GM12875 (cell line): ENCODE measurements at regions not wholly inside any gene's neighbourhood (a gene's known extent, or its start where the extent isn't known, plus 50 kb on each side); places are given as distances from the start of the nearest gene placed in this dataset.

Experiments used
- H3K4me3 ChIP-seq: one replicate; pipeline ENCODE4 v1.5.1; 2011; ENCODE audit warnings: low read depth, low read length, control low read depth
- CTCF ChIP-seq: IDR thresholded peaks from 2 replicates; pipeline ENCODE4 v1.5.1; 2011; ENCODE audit warnings: low read depth, mild to moderate bottlenecking, control low read depth, inconsistent platforms, low read length, moderate library complexity, borderline replicate concordance; ENCODE audit not compliant: insufficient read depth

- no peak for TF ChIP-seq CTCF
- no peak overlapping the region for H3K4me3 ChIP-seq
Observed at GRCh38 chr11:80958361-80958760, 1517.5 kb upstream of the TENM4 start.

- no peak overlapping the region for H3K4me3 ChIP-seq
- no peak for TF ChIP-seq CTCF
Observed at GRCh38 chr11:80955588-80955987, 1514.8 kb upstream of the TENM4 start.

- no peak overlapping the region for H3K4me3 ChIP-seq
- TF ChIP-seq CTCF, result no peak
Observed at GRCh38 chr11:80948781-80949180, 1508.0 kb upstream of the TENM4 start.

GRCh38 chr11:80944758-80945157 is 1503.9 kb upstream of the TENM4 start:
- H3K4me3 ChIP-seq, result no peak overlapping the region
- TF ChIP-seq CTCF, result no peak

GRCh38 chr11:80943226-80943625 is 1502.4 kb upstream of the TENM4 start:
- TF ChIP-seq CTCF, result no peak
- H3K4me3 ChIP-seq, result no peak overlapping the region

- no peak for TF ChIP-seq CTCF
- H3K4me3 ChIP-seq, result no peak overlapping the region
Observed at GRCh38 chr11:80937842-80938241, 1497.0 kb upstream of the TENM4 start.

GRCh38 chr11:80930038-80930437 is 1489.2 kb upstream of the TENM4 start:
- H3K4me3 ChIP-seq, result no peak overlapping the region
- no peak for TF ChIP-seq CTCF
